ENCODE measurements at regions not wholly inside any gene's neighbourhood (a gene's known extent, or its start where the extent isn't known, plus 50 kb on each side); places are given as distances from the start of the nearest gene placed in this dataset.

DNA sequence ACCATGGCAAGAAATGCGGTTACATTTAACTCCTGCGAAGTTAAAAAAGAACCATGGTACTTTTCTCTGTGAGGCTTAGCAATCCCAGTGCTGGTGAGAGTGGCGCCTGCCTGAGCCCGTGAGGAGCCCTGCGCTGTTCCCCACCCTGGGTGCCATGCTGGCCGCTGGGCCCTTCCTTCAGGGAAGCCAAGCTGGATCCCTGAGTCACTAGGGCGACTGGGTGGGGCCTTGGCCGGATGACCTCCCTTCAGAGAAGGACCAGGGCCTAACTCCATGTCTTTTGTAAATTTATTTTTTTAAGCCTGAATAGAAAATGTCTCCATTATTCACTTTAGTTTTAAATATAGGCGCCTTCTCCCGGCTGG is 209.1 kb downstream of the ERMARD start:
- DNase-seq: no peak

- DNase-seq: no peak
Observed at GRCh38 chr6:169960003-169960344, 208.6 kb downstream of the ERMARD start.

- DNase-seq: peak in 2 of 4 experiments; percentile 37 to 60
Observed at GRCh38 chr6:169959136-169960002, 207.9 kb downstream of the ERMARD start.

DNA sequence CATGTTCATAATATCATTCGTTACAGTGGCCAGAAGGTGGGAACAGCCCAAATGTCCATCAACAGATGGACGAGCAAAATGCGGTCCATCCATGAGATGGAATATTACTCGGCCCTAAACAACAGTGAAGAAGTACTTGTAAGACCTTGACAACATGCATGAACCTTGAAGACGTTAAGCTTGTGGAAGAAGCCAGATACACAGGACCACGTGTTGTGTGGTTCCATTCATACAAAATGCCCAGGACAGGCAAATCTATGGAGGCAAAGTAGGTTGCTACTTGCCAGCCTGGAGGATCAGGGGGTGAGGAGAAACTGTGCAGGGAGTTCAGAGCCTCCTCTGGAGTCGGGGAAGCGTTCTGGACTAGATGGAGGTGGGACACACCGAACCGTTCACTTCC is 207.1 kb downstream of the ERMARD start:
- no peak for DNase-seq

DNA sequence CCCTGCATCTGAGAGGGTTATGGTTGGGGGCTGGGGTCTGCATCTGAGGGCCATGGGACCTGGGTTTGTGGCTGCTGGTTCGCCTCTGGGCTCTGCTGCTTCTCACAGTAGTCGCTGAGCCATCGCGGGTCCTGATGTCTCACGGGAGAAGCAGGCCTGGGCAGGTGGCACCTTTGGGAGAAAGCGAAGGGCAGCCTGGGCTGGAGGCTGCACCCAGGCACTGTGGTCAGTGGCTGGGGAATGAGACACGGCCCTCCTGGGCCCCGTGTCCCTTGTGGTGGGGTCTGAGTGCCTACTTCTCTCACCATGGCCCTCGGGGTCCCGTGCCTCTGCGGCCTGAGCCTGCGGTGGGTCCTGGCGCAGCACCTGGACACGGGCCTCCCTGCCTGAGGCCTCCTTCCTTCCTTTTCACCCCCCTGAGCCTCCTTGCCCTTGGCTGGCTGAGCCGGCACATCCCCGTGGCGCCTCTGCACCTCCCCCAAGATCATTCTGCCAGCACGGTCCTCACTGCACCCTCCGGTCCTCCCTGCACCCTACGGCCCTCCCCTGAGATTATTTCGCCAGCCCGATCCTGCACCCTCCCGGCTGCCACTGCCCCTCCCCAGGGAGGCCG is 206.0 kb downstream of the ERMARD start:
- DNase-seq: no peak

DNA sequence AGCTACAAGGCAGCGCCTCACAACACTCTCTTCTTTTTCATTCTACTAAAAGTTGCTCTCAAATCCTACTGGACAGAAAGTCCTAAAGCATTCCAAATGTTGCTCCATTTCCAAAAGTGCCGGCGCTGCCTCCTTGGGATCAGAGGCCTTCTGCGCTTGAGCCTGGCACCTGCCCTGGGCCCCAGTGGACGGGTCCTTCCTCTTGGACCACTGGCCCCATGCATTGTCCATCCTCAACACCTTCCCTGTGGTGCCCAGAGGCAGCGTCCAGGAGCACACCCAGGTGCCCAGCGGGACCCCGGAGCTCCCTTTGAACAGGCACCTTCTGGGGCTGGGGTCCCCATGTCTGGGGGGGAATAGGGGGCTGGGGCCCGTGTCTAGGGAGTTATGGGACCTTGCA is 205.2 kb downstream of the ERMARD start:
- no peak for DNase-seq

- no peak for DNase-seq
Observed at GRCh38 chr6:169955731-169956437, 204.5 kb downstream of the ERMARD start.

DNA sequence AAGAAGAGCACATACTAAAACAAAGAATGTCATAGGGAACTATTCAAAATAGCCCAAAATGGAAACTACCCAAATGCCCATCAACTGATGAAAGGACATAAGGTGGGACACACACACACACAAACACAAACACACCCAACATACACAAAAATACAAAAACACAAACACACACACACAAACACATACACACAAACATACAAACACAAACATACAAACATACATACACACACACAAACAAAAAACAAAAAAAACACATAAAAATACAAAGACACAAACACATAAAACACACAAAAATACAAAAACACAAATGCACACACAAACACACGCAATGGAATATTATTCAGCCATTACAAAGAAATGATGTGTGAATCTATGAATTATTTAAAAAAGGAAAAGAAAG is 203.6 kb downstream of the ERMARD start:
- no peak for DNase-seq

DNA sequence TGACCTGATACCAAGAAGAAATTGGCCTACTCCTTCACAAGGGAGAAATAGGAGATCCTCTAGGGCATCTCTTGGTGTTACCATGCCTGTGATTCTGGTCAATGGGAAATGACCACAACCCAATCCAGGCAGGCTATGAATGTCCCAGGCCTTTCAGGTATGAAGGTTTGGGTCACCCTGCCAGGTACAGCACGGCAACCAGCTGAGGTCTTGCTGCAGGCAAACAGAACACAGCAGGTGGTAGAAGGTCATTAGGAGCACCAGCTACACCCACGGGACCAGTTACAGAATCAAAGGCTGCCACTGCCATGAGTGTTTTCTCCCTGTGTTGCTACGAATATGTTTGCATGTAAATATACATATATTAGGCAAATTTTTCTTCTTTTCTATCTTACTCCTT is 202.3 kb downstream of the ERMARD start:
- no peak for DNase-seq

GRCh38 chr6:169950558-169950957 is 199.1 kb downstream of the ERMARD start:
- DNase-seq: no peak

GRCh38 chr6:169949511-169950097 is 198.2 kb downstream of the ERMARD start:
- no peak for DNase-seq

DNA sequence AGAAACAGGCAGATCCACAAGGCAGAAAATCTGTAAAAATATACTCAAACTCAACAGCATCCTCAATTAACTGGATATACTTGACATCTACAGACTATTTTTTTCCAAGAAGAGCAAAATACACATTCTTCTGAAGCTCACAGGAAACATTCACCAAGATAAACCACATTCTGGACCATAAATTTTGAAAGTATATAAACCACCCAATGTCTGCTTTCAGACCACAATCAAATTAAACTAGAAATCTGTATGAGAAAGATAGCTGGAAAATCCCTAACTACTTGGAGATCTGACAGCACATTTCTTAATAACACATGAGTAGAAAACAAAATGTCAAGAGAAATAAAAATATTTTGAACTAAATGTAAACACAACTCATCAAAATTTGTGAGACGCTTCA is 195.5 kb downstream of the ERMARD start:
- DNase-seq: no peak

DNA sequence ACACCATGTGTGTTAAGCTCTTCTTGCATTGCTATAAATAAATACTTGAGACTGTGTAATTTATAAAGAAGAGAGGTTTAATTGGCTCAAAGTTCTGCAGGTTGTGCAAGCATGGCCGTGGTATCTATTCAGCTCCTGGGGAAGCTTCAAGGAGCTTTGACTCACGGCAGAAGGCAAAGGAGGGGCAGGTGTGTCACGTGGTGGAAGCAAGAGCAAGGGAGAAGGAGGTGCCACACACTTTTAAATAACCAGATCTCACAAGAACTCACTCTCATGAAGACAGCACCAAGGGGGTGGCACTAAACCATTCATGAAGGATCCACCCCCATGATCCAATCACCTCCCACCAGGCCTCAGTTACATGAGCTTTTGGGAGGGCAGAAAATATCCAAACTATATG is 193.7 kb downstream of the ERMARD start:
- no peak for DNase-seq

DNA sequence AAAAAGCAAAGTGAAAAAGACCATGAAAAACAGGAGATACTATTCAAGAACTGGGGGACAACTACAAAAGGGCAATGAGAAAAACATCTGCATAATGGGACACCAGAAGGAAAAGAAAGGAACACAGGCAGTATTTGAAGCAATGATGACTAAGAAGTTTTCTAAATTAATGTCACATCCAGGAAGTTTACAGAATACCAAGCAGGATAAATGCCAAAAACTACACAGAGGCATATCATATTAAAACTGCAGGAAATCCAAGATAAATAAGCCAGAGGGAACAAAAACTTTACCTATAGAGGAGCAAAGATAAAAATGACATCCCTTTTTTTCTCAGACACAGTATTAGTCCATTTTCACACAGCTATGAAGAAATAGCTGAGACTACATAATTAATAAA is 193.0 kb downstream of the ERMARD start:
- DNase-seq: no peak

GRCh38 chr6:169944061-169944337 is 192.6 kb downstream of the ERMARD start:
- no peak for DNase-seq

- no peak for DNase-seq
Observed at GRCh38 chr6:169943241-169944060, 192.0 kb downstream of the ERMARD start.

GRCh38 chr6:169942173-169942572 is 190.8 kb downstream of the ERMARD start:
- DNase-seq: no peak

DNA sequence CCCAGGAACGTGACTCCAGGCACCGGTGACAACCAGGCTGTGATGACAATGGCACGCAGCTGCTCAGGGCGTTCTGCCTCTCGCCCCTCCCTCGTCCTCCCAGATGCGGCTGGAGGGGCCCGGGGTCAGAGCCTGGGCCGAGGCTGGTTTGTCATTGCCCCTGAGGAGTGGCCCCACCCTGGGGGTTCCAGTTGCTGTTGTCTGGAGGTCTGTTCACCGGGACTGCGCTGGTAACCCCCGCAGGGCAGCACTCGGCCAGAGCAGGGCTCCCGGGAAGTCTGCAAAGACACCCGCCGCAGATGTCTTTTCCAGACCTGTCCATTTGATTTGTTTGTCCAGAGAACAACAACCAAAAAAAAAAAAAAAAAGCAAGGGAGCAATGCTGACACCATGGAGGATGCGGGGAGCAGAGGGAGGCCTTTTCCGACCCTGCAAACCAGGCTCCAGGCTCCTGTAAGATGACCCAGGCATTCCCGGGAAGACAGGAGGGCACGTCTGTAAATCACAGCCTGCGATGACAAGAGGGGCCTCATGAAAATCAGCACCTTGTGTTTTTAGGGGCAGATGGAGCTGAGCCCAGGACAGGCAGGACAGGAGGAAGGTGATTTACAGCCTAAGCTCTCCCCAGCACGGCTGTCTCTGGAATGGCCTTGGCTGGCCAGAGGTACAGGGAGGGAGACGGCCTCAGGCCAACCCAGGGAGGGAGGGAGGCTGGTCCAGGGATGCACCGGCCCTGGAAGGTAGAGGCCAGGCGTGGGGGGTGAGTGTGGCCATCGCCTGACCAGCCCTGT is 189.3 kb downstream of the ERMARD start:
- DNase-seq: no peak

DNA sequence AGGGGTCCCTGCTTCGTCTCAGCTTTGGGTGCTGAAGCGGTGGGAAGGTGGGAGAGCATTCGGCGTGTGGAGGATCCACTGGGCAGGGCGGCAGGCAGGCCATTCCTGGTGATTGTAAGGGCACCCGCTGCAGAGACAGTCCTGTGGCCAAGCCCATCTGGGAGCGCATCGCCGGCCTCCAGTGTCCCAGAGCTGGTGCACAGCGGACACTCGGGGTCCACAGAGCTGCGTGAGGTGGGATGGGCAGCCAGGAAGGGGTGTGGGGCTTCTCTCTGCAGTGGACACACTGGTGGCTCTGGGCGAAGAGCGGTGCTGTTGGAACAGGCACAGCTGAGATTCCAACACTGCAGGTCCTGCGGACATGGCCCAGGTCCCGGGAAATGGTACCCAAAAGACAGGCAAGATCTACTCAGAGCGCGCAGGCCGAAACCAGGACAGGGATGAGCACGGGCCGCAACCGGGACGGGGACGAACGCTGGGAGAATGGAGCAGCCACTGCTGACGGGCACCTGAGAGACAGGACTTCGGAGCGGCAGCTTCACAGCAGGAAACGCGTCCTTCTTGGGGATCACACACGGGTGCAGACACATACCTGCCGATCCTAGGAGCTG is 188.2 kb downstream of the ERMARD start:
- no peak for DNase-seq

- DNase-seq: no peak
Observed at GRCh38 chr6:169938731-169939130, 187.3 kb downstream of the ERMARD start.

GRCh38 chr6:169938262-169938701 is 186.9 kb downstream of the ERMARD start:
- no peak for DNase-seq
